Testis (tissue), 2 donors: ENCODE measurements at regions not wholly inside any gene's neighbourhood (a gene's known extent, or its start where the extent isn't known, plus 50 kb on each side); places are given as distances from the start of the nearest gene placed in this dataset.

ENCODE experiments used
- POLR2A ChIP-seq: fragments of 450-650 bp; IDR thresholded peaks from one replicate; pipeline ENCODE4 v1.6.1; 2017; ENCODE audit warnings: antibody characterized with exemption, mild to moderate bottlenecking, moderate library complexity
- TF ChIP-seq, protein P1 (sequence below), 3 experiments: fragments of 450-650 bp in 2 of 3; fragments of 200-600 bp in 1 of 3; sonication (generic) in 1 of 3; IDR thresholded peaks; one replicate each; pipeline ENCODE4 v1.5.1; 2016 to 2019; ENCODE audit warnings: antibody characterized with exemption in 3 of 3, mild to moderate bottlenecking in 2 of 3, moderate library complexity in 1 of 3

DNA sequence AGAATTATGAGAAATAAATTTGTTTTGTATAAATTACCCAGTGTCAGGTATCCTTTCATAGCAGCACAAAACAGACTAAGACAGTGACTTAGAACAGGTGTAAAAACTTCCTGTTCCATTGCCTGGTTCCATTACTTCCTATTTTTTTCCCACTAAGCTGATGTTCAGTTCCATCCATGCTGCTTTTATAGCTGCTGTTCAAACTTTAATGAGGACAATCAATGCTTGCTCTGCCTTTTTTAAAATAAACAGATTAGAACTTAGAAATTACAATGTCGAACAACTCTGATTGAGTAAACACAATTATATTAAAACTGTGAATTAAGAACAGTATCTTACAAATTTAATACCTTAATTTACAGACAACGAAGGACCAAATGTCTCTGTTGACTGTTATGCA is 818.9 kb downstream of the OLFM4 start:
- TF ChIP-seq, protein P1, sequence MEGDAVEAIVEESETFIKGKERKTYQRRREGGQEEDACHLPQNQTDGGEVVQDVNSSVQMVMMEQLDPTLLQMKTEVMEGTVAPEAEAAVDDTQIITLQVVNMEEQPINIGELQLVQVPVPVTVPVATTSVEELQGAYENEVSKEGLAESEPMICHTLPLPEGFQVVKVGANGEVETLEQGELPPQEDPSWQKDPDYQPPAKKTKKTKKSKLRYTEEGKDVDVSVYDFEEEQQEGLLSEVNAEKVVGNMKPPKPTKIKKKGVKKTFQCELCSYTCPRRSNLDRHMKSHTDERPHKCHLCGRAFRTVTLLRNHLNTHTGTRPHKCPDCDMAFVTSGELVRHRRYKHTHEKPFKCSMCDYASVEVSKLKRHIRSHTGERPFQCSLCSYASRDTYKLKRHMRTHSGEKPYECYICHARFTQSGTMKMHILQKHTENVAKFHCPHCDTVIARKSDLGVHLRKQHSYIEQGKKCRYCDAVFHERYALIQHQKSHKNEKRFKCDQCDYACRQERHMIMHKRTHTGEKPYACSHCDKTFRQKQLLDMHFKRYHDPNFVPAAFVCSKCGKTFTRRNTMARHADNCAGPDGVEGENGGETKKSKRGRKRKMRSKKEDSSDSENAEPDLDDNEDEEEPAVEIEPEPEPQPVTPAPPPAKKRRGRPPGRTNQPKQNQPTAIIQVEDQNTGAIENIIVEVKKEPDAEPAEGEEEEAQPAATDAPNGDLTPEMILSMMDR (IDR thresholded peaks at IDR 0.05), result no peak
- TF ChIP-seq POLR2A, result no peak
